GM12872 (cell line): ENCODE measurements at regions not wholly inside any gene's neighbourhood (a gene's known extent, or its start where the extent isn't known, plus 50 kb on each side); places are given as distances from the start of the nearest gene placed in this dataset.

ENCODE experiments used
- CTCF ChIP-seq: IDR thresholded peaks from 3 replicates; pipeline ENCODE4 v1.5.1; 2011; ENCODE audit warnings: low read depth, mild to moderate bottlenecking, low read length, moderate library complexity; ENCODE audit not compliant: insufficient read depth

DNA sequence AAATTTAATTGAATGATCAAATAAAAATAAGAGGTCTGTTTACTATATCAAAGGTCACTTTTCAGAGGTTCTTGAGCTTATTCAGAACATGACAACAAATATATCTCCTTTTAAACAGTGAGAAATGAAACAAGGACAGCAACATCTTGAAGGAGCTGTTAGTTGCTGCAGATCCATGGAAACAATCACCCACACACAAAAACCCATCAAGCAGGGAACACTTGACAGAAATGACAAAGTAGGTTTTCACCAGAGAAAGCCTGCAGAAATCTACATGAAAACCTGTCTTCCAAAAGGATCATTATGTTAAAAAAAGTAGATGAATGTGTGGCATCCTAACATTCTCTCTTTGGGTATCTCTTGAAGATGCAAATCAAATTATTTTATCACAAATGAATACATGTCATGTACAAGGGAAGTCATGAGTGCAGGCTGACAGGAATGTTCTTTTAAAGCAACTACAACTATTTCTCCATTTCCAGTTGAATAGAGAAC, 203.0 kb downstream of the GRIA2 start:
- no peak for TF ChIP-seq CTCF

GRCh38 chr4:157421365-157421764, 200.8 kb downstream of the GRIA2 start:
- TF ChIP-seq CTCF = no peak
